UCSD-AML1 (cell line): ENCODE measurements at regions not wholly inside any gene's neighbourhood (a gene's known extent, or its start where the extent isn't known, plus 50 kb on each side); places are given as distances from the start of the nearest gene placed in this dataset.
"Not testable (repeated sequence)": the region's sequence is repeated elsewhere in the genome, so short reads cannot be mapped to it uniquely, and the experiment has no call there.

ENCODE experiments used
- DNase-seq: peaks from one replicate; lab custom pipeline; 2025; ENCODE audit not compliant: unreplicated experiment; lab: John Stamatoyannopoulos, UW

- no peak for DNase-seq
These were observed 262.5 kb downstream of the CGGBP1 start for GRCh38 chr3:87796137-87796842.

GRCh38 chr3:87795701-87796100 is 263.1 kb downstream of the CGGBP1 start:
- no peak for DNase-seq

GRCh38 chr3:87793337-87793877 is 265.4 kb downstream of the CGGBP1 start:
- DNase-seq, result peak; percentile 38

GRCh38 chr3:87792534-87793336 is 266.1 kb downstream of the CGGBP1 start, which contains the start of gene HTR1F:
TSS of gene HTR1F (plus strand) at chr3:87792706.
- DNase-seq, result peak; percentile 66

- no peak for DNase-seq
These were observed 266.6 kb downstream of the CGGBP1 start for GRCh38 chr3:87792198-87792533.

GRCh38 chr3:87791248-87792027 is 267.4 kb downstream of the CGGBP1 start:
- no peak for DNase-seq

- not testable (repeated sequence) for DNase-seq
These were observed 269.8 kb downstream of the CGGBP1 start for GRCh38 chr3:87789049-87789448.

GRCh38 chr3:87788516-87788915 is 270.3 kb downstream of the CGGBP1 start:
- DNase-seq, result no peak

- no peak for DNase-seq
These were observed 278.0 kb downstream of the CGGBP1 start for GRCh38 chr3:87780811-87781210.

- DNase-seq, result no peak
These were observed 279.9 kb downstream of the CGGBP1 start for GRCh38 chr3:87778876-87779275.

GRCh38 chr3:87771337-87772192 is 287.2 kb downstream of the CGGBP1 start:
- peak; percentile 21 for DNase-seq

GRCh38 chr3:87766721-87767120 is 292.1 kb downstream of the CGGBP1 start:
- DNase-seq, result no peak

- no peak for DNase-seq
These were observed 293.5 kb downstream of the CGGBP1 start for GRCh38 chr3:87765256-87765655.

- DNase-seq, result no peak
These were observed 297.0 kb downstream of the CGGBP1 start for GRCh38 chr3:87761795-87762194.

- DNase-seq, result peak; percentile 7
These were observed 297.5 kb downstream of the CGGBP1 start for GRCh38 chr3:87761341-87761740.

- no peak for DNase-seq
These were observed 302.2 kb downstream of the CGGBP1 start for GRCh38 chr3:87756616-87757015.

GRCh38 chr3:87755852-87756251 is 303.0 kb downstream of the CGGBP1 start:
- DNase-seq, result no peak

GRCh38 chr3:87742250-87742649 is 316.6 kb downstream of the CGGBP1 start:
- DNase-seq, result no peak

- DNase-seq, result not testable (repeated sequence)
These were observed 317.9 kb downstream of the CGGBP1 start for GRCh38 chr3:87740894-87741293.

GRCh38 chr3:87737817-87738216 is 321.0 kb downstream of the CGGBP1 start:
- DNase-seq, result not testable (repeated sequence)
